ENCODE measurements at regions not wholly inside any gene's neighbourhood (a gene's known extent, or its start where the extent isn't known, plus 50 kb on each side); places are given as distances from the start of the nearest gene placed in this dataset.

- Mint-ChIP-seq H3K27ac (no peak overlapping the region), H3K36me3 (ENCODE audit: low read depth) (no peaks in the 10 kb centered on the region), H3K9me3 (no peaks in the 10 kb centered on the region), H3K27me3 (peaks cover 5% of the 10 kb centered on the region), H3K4me3 (no peak overlapping the region), H3K4me1 (ENCODE audit: low read depth) (peaks cover 4% of the 10 kb centered on the region)
- DNase-seq (no peak), ATAC-seq (no peak)
- intact Hi-C loops (cut with micrococcal nuclease), result no loop called here
- ChIA-PET CTCF (no interaction called here), POLR2A (no interaction called here)
- TF ChIP-seq, protein P1, sequence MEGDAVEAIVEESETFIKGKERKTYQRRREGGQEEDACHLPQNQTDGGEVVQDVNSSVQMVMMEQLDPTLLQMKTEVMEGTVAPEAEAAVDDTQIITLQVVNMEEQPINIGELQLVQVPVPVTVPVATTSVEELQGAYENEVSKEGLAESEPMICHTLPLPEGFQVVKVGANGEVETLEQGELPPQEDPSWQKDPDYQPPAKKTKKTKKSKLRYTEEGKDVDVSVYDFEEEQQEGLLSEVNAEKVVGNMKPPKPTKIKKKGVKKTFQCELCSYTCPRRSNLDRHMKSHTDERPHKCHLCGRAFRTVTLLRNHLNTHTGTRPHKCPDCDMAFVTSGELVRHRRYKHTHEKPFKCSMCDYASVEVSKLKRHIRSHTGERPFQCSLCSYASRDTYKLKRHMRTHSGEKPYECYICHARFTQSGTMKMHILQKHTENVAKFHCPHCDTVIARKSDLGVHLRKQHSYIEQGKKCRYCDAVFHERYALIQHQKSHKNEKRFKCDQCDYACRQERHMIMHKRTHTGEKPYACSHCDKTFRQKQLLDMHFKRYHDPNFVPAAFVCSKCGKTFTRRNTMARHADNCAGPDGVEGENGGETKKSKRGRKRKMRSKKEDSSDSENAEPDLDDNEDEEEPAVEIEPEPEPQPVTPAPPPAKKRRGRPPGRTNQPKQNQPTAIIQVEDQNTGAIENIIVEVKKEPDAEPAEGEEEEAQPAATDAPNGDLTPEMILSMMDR (IDR thresholded peaks at IDR 0.05), result no peak
Measured at GRCh38 chr7:131921016-131921415, 364.6 kb upstream of the PODXL start.

DNA sequence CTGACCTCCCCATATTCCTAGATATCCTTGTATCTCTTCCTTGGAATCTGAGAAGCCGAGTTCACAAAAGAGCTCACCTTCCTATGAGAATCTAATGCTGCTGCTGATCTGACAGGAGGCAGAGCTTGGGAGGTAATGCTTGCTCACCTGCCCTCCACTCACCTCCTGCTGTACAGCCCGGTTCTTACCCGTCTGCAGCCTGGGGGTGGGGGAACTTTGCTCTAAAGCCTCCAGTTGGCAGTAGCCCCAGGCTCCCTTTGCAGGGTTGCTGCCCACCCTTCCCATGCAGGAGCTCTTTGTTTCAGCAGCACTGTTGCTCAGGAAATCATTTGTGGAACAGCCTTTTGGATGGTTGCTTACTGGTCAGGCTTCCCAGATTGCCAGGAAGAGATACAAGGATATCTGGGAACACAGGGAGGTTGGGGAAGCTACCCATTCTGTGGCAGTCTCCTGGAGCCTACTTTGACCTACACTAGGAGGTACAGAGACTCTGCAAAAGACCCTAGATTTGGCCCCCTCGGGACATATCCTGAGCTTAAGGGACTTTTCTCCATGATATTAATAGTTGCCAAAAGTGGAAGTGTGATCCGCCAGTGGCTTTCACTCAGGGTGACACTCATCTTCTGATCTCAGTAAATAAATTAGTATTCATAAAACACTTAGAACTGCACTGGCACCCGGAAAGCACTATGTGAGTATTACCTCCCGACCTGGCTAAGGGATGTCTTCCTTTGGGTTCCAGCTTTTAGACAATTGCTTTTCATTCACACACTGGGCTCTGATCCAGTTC lies 363.7 kb upstream of the PODXL start:
- Mint-ChIP-seq H3K36me3 (ENCODE audit: low read depth) (no peaks in the 10 kb centered on the region), H3K4me3 (no peak overlapping the region), H3K4me1 (ENCODE audit: low read depth) (peaks cover 4% of the 10 kb centered on the region), H3K27ac (no peak overlapping the region), H3K27me3 (peaks cover 5% of the 10 kb centered on the region), H3K9me3 (no peaks in the 10 kb centered on the region)
- DNase-seq (no peak), ATAC-seq (no peak)
- CTCF ChIA-PET, result no interaction called here
- TF ChIP-seq, protein P1 (IDR thresholded peaks at IDR 0.05), result no peak
- POLR2A ChIA-PET, result no interaction called here
- intact Hi-C loops (cut with micrococcal nuclease), result no loop called here

DNA sequence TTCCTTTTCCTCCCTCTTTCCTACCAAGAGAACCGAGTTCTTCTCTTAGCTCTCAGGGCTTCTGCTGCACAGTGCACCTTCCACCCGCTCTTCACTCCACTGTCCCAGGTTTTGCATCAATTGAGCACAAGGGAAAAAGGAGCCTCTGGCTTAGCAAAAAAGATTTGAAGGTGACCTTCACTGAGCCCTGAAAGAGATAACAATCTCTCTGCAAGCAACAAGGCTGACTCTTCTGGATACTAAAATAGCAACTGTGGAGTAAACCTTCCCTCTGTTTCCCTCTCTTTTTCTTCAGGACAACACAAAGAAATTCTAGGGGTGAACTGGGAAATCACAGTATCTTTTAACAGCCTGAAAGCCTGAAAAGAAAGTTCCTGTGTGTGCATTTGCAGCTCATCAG lies 354.7 kb upstream of the PODXL start:
- intact Hi-C loops (cut with micrococcal nuclease), result no loop called here
- Mint-ChIP-seq H3K4me1 (ENCODE audit: low read depth) (no peaks in the 10 kb centered on the region), H3K9me3 (peaks cover 5% of the 10 kb centered on the region), H3K27me3 (peaks cover 39% of the 10 kb centered on the region), H3K27ac (no peak overlapping the region), H3K4me3 (no peak overlapping the region), H3K36me3 (ENCODE audit: low read depth) (no peaks in the 10 kb centered on the region)
- CTCF ChIA-PET, result interaction anchor here (1.9 kb wide), 1 partner anchor 52 kb away, joined by 6 read pairs; no protein-coding TSS in a partner anchor
- POLR2A ChIA-PET, result no interaction called here
- TF ChIP-seq, protein P1 (IDR thresholded peaks at IDR 0.05), result no peak
- DNase-seq (no peak), ATAC-seq (no peak)

GRCh38 chr7:131909151-131909768 lies 352.8 kb upstream of the PODXL start:
- ChIA-PET POLR2A (no interaction called here), CTCF (no interaction called here)
- DNase-seq, result no peak
- Mint-ChIP-seq H3K27me3 (peaks cover 39% of the 10 kb centered on the region), H3K36me3 (ENCODE audit: low read depth) (no peaks in the 10 kb centered on the region), H3K4me3 (no peak overlapping the region), H3K27ac (no peak overlapping the region), H3K9me3 (peaks cover 5% of the 10 kb centered on the region), H3K4me1 (ENCODE audit: low read depth) (no peaks in the 10 kb centered on the region)
- intact Hi-C loops (cut with micrococcal nuclease), result no loop called here
- TF ChIP-seq, protein P1 (IDR thresholded peaks at IDR 0.05), result no peak
- no peak for ATAC-seq

GRCh38 chr7:131908714-131909113 lies 352.3 kb upstream of the PODXL start:
- CTCF ChIA-PET, result no interaction called here
- DNase-seq (no peak), ATAC-seq (no peak)
- H3K4me1 Mint-ChIP-seq (ENCODE audit: low read depth), result no peaks in the 10 kb centered on the region
- H3K36me3 Mint-ChIP-seq (ENCODE audit: low read depth), result no peaks in the 10 kb centered on the region
- peaks cover 39% of the 10 kb centered on the region for H3K27me3 Mint-ChIP-seq
- intact Hi-C loops (cut with micrococcal nuclease), result no loop called here
- no peak overlapping the region for H3K4me3 Mint-ChIP-seq
- H3K27ac Mint-ChIP-seq, result no peak overlapping the region
- TF ChIP-seq, protein P1 (IDR thresholded peaks at IDR 0.05), result no peak
- POLR2A ChIA-PET, result no interaction called here
- peaks cover 7% of the 10 kb centered on the region for H3K9me3 Mint-ChIP-seq

Measured in activated CD8-positive, alpha-beta T cell treated with anti-CD3 and anti-CD28 coated beads for 36 hours (primary cell).